Esophagus squamous epithelium (tissue), 5 donors: ENCODE measurements at regions not wholly inside any gene's neighbourhood (a gene's known extent, or its start where the extent isn't known, plus 50 kb on each side); places are given as distances from the start of the nearest gene placed in this dataset.

Experiments
- DNase-seq: peaks from one replicate; lab custom pipeline; 2025; lab: John Stamatoyannopoulos, UW
- H3K27ac ChIP-seq, 4 donors: fragments of 200-600 bp; sonication (generic); one replicate each; pipeline ENCODE4 v1.5.1; 2016 to 2019; ENCODE audit warnings: mild to moderate bottlenecking in 1 of 4
- H3K27me3 ChIP-seq, 4 donors: fragments of 200-600 bp; sonication (generic); 1 replicate in 3 of 4; 2 replicates in 1 of 4; pipeline versions ENCODE4 v1.5.1 to v1.6.0; 2017 to 2021; ENCODE audit warnings: antibody characterized with exemption in 1 of 4
- H3K36me3 ChIP-seq, 3 donors: fragments of 200-600 bp; sonication (generic); one replicate each; pipeline ENCODE4 v1.5.1; 2016 to 2019
- H3K4me1 ChIP-seq, 3 donors: fragments of 200-600 bp; sonication (generic); one replicate each; pipeline ENCODE4 v1.5.1; 2017 to 2019
- H3K4me3 ChIP-seq, 4 donors: fragments of 200-600 bp; sonication (generic); 1 replicate in 3 of 4; 2 replicates in 1 of 4; pipeline ENCODE4 v1.5.1; 2016 to 2019; ENCODE audit warnings: mild to moderate bottlenecking in 2 of 4, moderate library complexity in 1 of 4
- H3K9me3 ChIP-seq, 3 donors: fragments of 200-600 bp; sonication (generic); one replicate each; pipeline ENCODE4 v1.5.1; 2016 to 2019
- CTCF ChIP-seq, 6 experiments: fragments of 450-650 bp in 4 of 6; fragments of 200-600 bp in 2 of 6; sonication (generic) in 2 of 6; IDR thresholded peaks; one replicate each; pipeline ENCODE4 v1.5.1; 2016 to 2019; ENCODE audit warnings: antibody characterized with exemption in 6 of 6, mild to moderate bottlenecking in 4 of 6, moderate library complexity in 4 of 6
- POLR2A ChIP-seq, 4 donors: fragments of 450-650 bp; IDR thresholded peaks; one replicate each; pipeline ENCODE4 v1.6.1; 2017; ENCODE audit warnings: antibody characterized with exemption in 4 of 4, mild to moderate bottlenecking in 4 of 4, moderate library complexity in 3 of 4
- WGBS, 2 donors: methylation state at CpG; one replicate each; pipeline ENCODE4 v1.1.5; 2018; 5-methylcytosine and 5-hydroxymethylcytosine counted together
- intact Hi-C: fragments of 100-400 bp; cut with DNase I; formaldehyde crosslinking; loops from one replicate; pipeline ENCODE4 v1.15.0; 2022
- donor health status: DM: yes; HTN: yes; CAD: no.

- Histone ChIP-seq H3K9me3 (no peaks in the 10 kb centered on the region), H3K4me1 (peaks cover 0 to 10% (median 0%) of the 10 kb centered on the region in 3 donors), H3K27me3 (peaks cover 0 to 5% (median 0%) of the 10 kb centered on the region in 4 donors), H3K27ac (no peak overlapping the region), H3K36me3 (no peaks in the 10 kb centered on the region), H3K4me3 (no peak overlapping the region)
- intact Hi-C loops: no loop called here
- TF ChIP-seq POLR2A (IDR thresholded peaks at IDR 0.05): no peak
- TF ChIP-seq CTCF (IDR thresholded peaks at IDR 0.05): no peak
- 82 to 93% methylated on average over 4 to 6 of the region's 6 CpGs for WGBS, 2 donors
- DNase-seq: no peak
Measured at GRCh38 chr2:65501836-65502235, 69.4 kb upstream of the SPRED2 start.

- H3K4me3 ChIP-seq: no peak overlapping the region
- no peak for TF ChIP-seq POLR2A (IDR thresholded peaks at IDR 0.05)
- no peak for TF ChIP-seq CTCF (IDR thresholded peaks at IDR 0.05)
- H3K4me1 ChIP-seq: peaks cover 0 to 10% (median 0%) of the 10 kb centered on the region in 3 donors
- 70 to 93% methylated on average over 10 of the region's 10 CpGs for WGBS, 2 donors
- intact Hi-C loops: no loop called here
- no peaks in the 10 kb centered on the region for H3K36me3 ChIP-seq
- H3K9me3 ChIP-seq: no peaks in the 10 kb centered on the region
- H3K27me3 ChIP-seq: peaks cover 0 to 5% (median 0%) of the 10 kb centered on the region in 4 donors
- DNase-seq: no peak
- H3K27ac ChIP-seq: no peak overlapping the region
Measured at GRCh38 chr2:65501074-65501473, 68.7 kb upstream of the SPRED2 start.

GRCh38 chr2:65500310-65501040 lies 68.1 kb upstream of the SPRED2 start:
- Histone ChIP-seq H3K27ac (no peak overlapping the region), H3K4me1 (peaks cover 0 to 5% (median 0%) of the 10 kb centered on the region in 3 donors), H3K9me3 (no peaks in the 10 kb centered on the region), H3K27me3 (peaks cover 0 to 5% (median 0%) of the 10 kb centered on the region in 4 donors), H3K4me3 (no peak overlapping the region), H3K36me3 (no peaks in the 10 kb centered on the region)
- no peak for TF ChIP-seq POLR2A (IDR thresholded peaks at IDR 0.05)
- no peak for TF ChIP-seq CTCF (IDR thresholded peaks at IDR 0.05)
- WGBS, 2 donors: 85 to 88% methylated on average over 6 of the region's 9 CpGs
- DNase-seq: no peak
- intact Hi-C loops: no loop called here

GRCh38 chr2:65499216-65499615 lies 66.8 kb upstream of the SPRED2 start:
- Histone ChIP-seq H3K4me3 (no peak overlapping the region), H3K36me3 (no peaks in the 10 kb centered on the region), H3K27me3 (peaks cover 0 to 5% (median 0%) of the 10 kb centered on the region in 4 donors), H3K27ac (no peak overlapping the region), H3K4me1 (no peaks in the 10 kb centered on the region), H3K9me3 (no peaks in the 10 kb centered on the region)
- no peak for DNase-seq
- 55 to 64% methylated on average over 6 of the region's 6 CpGs for WGBS, 2 donors
- no peak for TF ChIP-seq CTCF (IDR thresholded peaks at IDR 0.05)
- no peak for TF ChIP-seq POLR2A (IDR thresholded peaks at IDR 0.05)
- intact Hi-C loops: no loop called here

- no peaks in the 10 kb centered on the region for H3K36me3 ChIP-seq
- H3K27me3 ChIP-seq: peaks cover 0 to 2% (median 0%) of the 10 kb centered on the region in 4 donors
- intact Hi-C loops: no loop called here
- no peaks in the 10 kb centered on the region for H3K4me1 ChIP-seq
- H3K27ac ChIP-seq: no peak overlapping the region
- WGBS, 2 donors: 90 to 98% methylated on average over 4 of the region's 4 CpGs
- TF ChIP-seq POLR2A (IDR thresholded peaks at IDR 0.05) (no peak), CTCF (IDR thresholded peaks at IDR 0.05) (no peak)
- DNase-seq: no peak
- H3K4me3 ChIP-seq: no peak overlapping the region
- no peaks in the 10 kb centered on the region for H3K9me3 ChIP-seq
Measured at GRCh38 chr2:65498396-65498795, 66.0 kb upstream of the SPRED2 start.
